DND-41 (cell line): ENCODE measurements at regions not wholly inside any gene's neighbourhood (a gene's known extent, or its start where the extent isn't known, plus 50 kb on each side); places are given as distances from the start of the nearest gene placed in this dataset.

Experiments
- CTCF ChIP-seq: IDR thresholded peaks from 2 replicates; pipeline ENCODE4 v1.5.1; 2012; ENCODE audit warnings: borderline replicate concordance, low read length, moderate library complexity, mild to moderate bottlenecking; ENCODE audit not compliant: poor library complexity, severe bottlenecking; ENCODE audit errors: extremely low read depth
- EZH2 ChIP-seq: IDR thresholded peaks from 3 replicates; pipeline ENCODE4 v1.6.1; 2012; ENCODE audit warnings: borderline replicate concordance, low read depth, mild to moderate bottlenecking, moderate library complexity, low read length, inconsistent platforms; ENCODE audit not compliant: severe bottlenecking

- TF ChIP-seq CTCF (no peak), EZH2 (no peak)
Measured at GRCh38 chr12:11986165-11986564, 84.6 kb upstream of the BCL2L14 start.
